ENCODE measurements at regions not wholly inside any gene's neighbourhood (a gene's known extent, or its start where the extent isn't known, plus 50 kb on each side); places are given as distances from the start of the nearest gene placed in this dataset.

DNA sequence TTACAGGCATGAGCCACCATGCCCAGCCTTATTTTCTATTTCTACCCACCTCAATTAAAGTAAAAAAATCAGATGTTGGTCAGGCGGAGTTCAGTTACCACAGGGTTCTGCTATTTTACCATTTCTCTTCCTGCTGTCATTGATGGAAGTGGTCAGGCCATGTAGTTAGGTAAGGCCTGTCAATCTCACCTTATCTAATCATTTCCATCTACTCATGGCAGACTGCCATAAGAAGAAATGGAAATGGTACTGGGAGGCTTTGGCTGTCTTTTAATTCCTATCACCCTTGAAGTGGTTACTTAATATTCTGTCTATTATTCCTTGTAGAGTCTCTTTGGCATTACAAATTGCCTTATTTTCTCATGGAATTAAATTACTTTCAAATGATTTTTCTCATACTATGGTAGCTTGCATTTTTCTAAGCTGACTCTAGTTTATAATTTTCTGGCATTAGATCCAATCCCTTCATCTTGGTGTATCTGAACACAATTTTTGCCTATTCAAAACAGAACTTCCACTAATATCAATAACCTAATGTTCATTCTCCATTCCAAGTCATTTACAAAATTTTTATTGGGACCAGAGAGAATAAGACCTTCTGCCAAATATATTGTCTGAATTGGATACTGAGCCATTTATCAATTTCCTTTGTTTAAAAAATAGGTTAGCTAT is 198.7 kb downstream of the DACT1 start:
- H3K4me2 ChIP-seq (ENCODE audit: low read length): no peak overlapping the region
- H4K20me1 ChIP-seq (ENCODE audit: insufficient read depth): no peaks in the 10 kb centered on the region
- no peak overlapping the region for H3K9ac ChIP-seq (ENCODE audit: low read length)
- no peak overlapping the region for H3K4me3 ChIP-seq (ENCODE audit: low read length)
- H3K9me2 ChIP-seq (ENCODE audit: insufficient read depth, low read length): no peaks in the 10 kb centered on the region
- H3F3A ChIP-seq (ENCODE audit: insufficient read depth, low read length, poor library complexity, severe bottlenecking): no peaks in the 10 kb centered on the region
- H2AFZ ChIP-seq (ENCODE audit: low read depth, low read length): no peak overlapping the region
- no peaks in the 10 kb centered on the region for H3K79me2 ChIP-seq (replicated peaks; ENCODE audit: insufficient read depth, low read length)
- TF ChIP-seq MXI1 (conservative IDR thresholded peaks at IDR 0.05; ENCODE audit: poor library complexity, severe bottlenecking): no peak
- TF ChIP-seq POLR2AphosphoS5 (IDR thresholded peaks at IDR 0.05): no peak
- TF ChIP-seq, protein P1, sequence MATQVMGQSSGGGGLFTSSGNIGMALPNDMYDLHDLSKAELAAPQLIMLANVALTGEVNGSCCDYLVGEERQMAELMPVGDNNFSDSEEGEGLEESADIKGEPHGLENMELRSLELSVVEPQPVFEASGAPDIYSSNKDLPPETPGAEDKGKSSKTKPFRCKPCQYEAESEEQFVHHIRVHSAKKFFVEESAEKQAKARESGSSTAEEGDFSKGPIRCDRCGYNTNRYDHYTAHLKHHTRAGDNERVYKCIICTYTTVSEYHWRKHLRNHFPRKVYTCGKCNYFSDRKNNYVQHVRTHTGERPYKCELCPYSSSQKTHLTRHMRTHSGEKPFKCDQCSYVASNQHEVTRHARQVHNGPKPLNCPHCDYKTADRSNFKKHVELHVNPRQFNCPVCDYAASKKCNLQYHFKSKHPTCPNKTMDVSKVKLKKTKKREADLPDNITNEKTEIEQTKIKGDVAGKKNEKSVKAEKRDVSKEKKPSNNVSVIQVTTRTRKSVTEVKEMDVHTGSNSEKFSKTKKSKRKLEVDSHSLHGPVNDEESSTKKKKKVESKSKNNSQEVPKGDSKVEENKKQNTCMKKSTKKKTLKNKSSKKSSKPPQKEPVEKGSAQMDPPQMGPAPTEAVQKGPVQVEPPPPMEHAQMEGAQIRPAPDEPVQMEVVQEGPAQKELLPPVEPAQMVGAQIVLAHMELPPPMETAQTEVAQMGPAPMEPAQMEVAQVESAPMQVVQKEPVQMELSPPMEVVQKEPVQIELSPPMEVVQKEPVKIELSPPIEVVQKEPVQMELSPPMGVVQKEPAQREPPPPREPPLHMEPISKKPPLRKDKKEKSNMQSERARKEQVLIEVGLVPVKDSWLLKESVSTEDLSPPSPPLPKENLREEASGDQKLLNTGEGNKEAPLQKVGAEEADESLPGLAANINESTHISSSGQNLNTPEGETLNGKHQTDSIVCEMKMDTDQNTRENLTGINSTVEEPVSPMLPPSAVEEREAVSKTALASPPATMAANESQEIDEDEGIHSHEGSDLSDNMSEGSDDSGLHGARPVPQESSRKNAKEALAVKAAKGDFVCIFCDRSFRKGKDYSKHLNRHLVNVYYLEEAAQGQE (IDR thresholded peaks at IDR 0.05; ENCODE audit: borderline replicate concordance): no peak
- TF ChIP-seq, protein P2, sequence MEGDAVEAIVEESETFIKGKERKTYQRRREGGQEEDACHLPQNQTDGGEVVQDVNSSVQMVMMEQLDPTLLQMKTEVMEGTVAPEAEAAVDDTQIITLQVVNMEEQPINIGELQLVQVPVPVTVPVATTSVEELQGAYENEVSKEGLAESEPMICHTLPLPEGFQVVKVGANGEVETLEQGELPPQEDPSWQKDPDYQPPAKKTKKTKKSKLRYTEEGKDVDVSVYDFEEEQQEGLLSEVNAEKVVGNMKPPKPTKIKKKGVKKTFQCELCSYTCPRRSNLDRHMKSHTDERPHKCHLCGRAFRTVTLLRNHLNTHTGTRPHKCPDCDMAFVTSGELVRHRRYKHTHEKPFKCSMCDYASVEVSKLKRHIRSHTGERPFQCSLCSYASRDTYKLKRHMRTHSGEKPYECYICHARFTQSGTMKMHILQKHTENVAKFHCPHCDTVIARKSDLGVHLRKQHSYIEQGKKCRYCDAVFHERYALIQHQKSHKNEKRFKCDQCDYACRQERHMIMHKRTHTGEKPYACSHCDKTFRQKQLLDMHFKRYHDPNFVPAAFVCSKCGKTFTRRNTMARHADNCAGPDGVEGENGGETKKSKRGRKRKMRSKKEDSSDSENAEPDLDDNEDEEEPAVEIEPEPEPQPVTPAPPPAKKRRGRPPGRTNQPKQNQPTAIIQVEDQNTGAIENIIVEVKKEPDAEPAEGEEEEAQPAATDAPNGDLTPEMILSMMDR (IDR thresholded peaks at IDR 0.05; ENCODE audit: poor library complexity, severe bottlenecking): no peak
- TF ChIP-seq TAF1 (IDR thresholded peaks at IDR 0.05; ENCODE audit: low read depth): no peak
- H3K27me3 ChIP-seq (ENCODE audit: insufficient read depth, low read depth, low read length): no peaks in the 10 kb centered on the region
- H3K36me3 ChIP-seq (ENCODE audit: insufficient read depth, low read length): no peaks in the 10 kb centered on the region
- H3K9me3 ChIP-seq (ENCODE audit: low read length): no peaks in the 10 kb centered on the region
- H3K27ac ChIP-seq (ENCODE audit: low read length): no peak overlapping the region

DNA sequence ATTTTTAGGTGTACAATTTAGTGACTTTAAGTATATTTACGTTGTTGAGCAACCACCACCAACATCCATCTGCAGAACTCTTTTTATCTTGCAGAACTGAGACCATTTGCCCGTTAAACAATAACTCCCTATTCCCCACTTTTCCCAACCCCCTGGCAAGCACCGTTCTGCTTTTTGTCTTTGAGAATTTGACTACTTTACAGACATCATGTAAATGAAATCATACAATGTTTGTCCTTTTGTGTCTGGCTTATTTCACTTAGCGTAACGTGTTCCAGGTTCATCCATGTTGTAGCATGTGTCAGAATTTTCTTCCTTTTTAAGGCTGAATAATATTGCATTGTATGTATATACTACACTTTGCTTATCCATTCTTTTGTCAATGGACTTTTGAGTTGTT is 201.5 kb downstream of the DACT1 start:
- Histone ChIP-seq H3K79me2 (replicated peaks; ENCODE audit: insufficient read depth, low read length) (no peaks in the 10 kb centered on the region), H3K9me2 (ENCODE audit: insufficient read depth, low read length) (no peaks in the 10 kb centered on the region), H3K27me3 (ENCODE audit: insufficient read depth, low read depth, low read length) (no peaks in the 10 kb centered on the region), H2AFZ (ENCODE audit: low read depth, low read length) (no peak overlapping the region), H3F3A (ENCODE audit: insufficient read depth, low read length, poor library complexity, severe bottlenecking) (no peaks in the 10 kb centered on the region), H4K20me1 (ENCODE audit: insufficient read depth) (no peaks in the 10 kb centered on the region), H3K9me3 (ENCODE audit: low read length) (no peaks in the 10 kb centered on the region), H3K36me3 (ENCODE audit: insufficient read depth, low read length) (no peaks in the 10 kb centered on the region), H3K4me3 (ENCODE audit: low read length) (no peak overlapping the region), H3K9ac (ENCODE audit: low read length) (no peak overlapping the region), H3K27ac (ENCODE audit: low read length) (no peak overlapping the region), H3K4me2 (ENCODE audit: low read length) (no peak overlapping the region)
- TF ChIP-seq, protein P2 (IDR thresholded peaks at IDR 0.05; ENCODE audit: poor library complexity, severe bottlenecking): no peak
- TF ChIP-seq TAF1 (IDR thresholded peaks at IDR 0.05; ENCODE audit: low read depth): no peak
- TF ChIP-seq RAD21 (conservative IDR thresholded peaks at IDR 0.05): no peak
